ENCODE measurements at regions not wholly inside any gene's neighbourhood (a gene's known extent, or its start where the extent isn't known, plus 50 kb on each side); places are given as distances from the start of the nearest gene placed in this dataset.
"Not testable (repeated sequence)": the region's sequence is repeated elsewhere in the genome, so short reads cannot be mapped to it uniquely, and the experiment has no call there.

GRCh38 chr15:101876031-101876430, 64.0 kb downstream of the OR4F15 start:
- H3K27me3 Mint-ChIP-seq; POLR2A ChIA-PET; H3K4me1 Mint-ChIP-seq (ENCODE audit: low read depth); DNase-seq; CTCF ChIA-PET; H3K36me3 Mint-ChIP-seq (ENCODE audit: low read depth); ATAC-seq; H3K9me3 Mint-ChIP-seq; intact Hi-C loops (cut with micrococcal nuclease); H3K4me3 Mint-ChIP-seq; H3K27ac Mint-ChIP-seq: not testable (repeated sequence)

GRCh38 chr15:101877649-101878048, 65.6 kb downstream of the OR4F15 start:
- not testable (repeated sequence) for H3K36me3 Mint-ChIP-seq (ENCODE audit: low read depth)

GRCh38 chr15:101912349-101913287, 100.6 kb downstream of the OR4F15 start:
- CTCF ChIA-PET; H3K9me3 Mint-ChIP-seq; POLR2A ChIA-PET; DNase-seq; H3K27me3 Mint-ChIP-seq; intact Hi-C loops (cut with micrococcal nuclease); H3K4me1 Mint-ChIP-seq (ENCODE audit: low read depth); H3K27ac Mint-ChIP-seq; H3K36me3 Mint-ChIP-seq (ENCODE audit: low read depth); ATAC-seq; H3K4me3 Mint-ChIP-seq: not testable (repeated sequence)

More at GRCh38 chr15:101877649-101878048, 65.6 kb downstream of the OR4F15 start:
- DNase-seq; POLR2A ChIA-PET; H3K9me3 Mint-ChIP-seq; H3K27me3 Mint-ChIP-seq; intact Hi-C loops (cut with micrococcal nuclease); H3K4me3 Mint-ChIP-seq; H3K27ac Mint-ChIP-seq; ATAC-seq; CTCF ChIA-PET; H3K4me1 Mint-ChIP-seq (ENCODE audit: low read depth): not testable (repeated sequence)
- peak; percentile 46 for TF ChIP-seq CTCF (IDR thresholded peaks at IDR 0.05)

GRCh38 chr15:101924554-101924953, 112.6 kb downstream of the OR4F15 start:
- DNase-seq; H3K4me1 Mint-ChIP-seq (ENCODE audit: low read depth); CTCF ChIA-PET; H3K4me3 Mint-ChIP-seq; H3K27ac Mint-ChIP-seq; intact Hi-C loops (cut with micrococcal nuclease); ATAC-seq; POLR2A ChIA-PET; H3K9me3 Mint-ChIP-seq; H3K36me3 Mint-ChIP-seq (ENCODE audit: low read depth); H3K27me3 Mint-ChIP-seq: not testable (repeated sequence)

GRCh38 chr15:101934506-101934905, 122.5 kb downstream of the OR4F15 start:
- POLR2A ChIA-PET, ATAC-seq: not testable (repeated sequence)

GRCh38 chr15:101937362-101937761, 125.4 kb downstream of the OR4F15 start:
- DNase-seq; intact Hi-C loops (cut with micrococcal nuclease); ATAC-seq; POLR2A ChIA-PET; CTCF ChIA-PET; H3K27ac Mint-ChIP-seq; H3K4me3 Mint-ChIP-seq; H3K36me3 Mint-ChIP-seq (ENCODE audit: low read depth); H3K27me3 Mint-ChIP-seq; H3K9me3 Mint-ChIP-seq; H3K4me1 Mint-ChIP-seq (ENCODE audit: low read depth): not testable (repeated sequence)

More at GRCh38 chr15:101934506-101934905, 122.5 kb downstream of the OR4F15 start:
- intact Hi-C loops (cut with micrococcal nuclease); H3K27ac Mint-ChIP-seq; CTCF ChIA-PET; H3K4me3 Mint-ChIP-seq; H3K36me3 Mint-ChIP-seq (ENCODE audit: low read depth); H3K27me3 Mint-ChIP-seq; DNase-seq; H3K4me1 Mint-ChIP-seq (ENCODE audit: low read depth); H3K9me3 Mint-ChIP-seq: not testable (repeated sequence)

GRCh38 chr15:101938555-101938954, 126.6 kb downstream of the OR4F15 start:
- POLR2A ChIA-PET; intact Hi-C loops (cut with micrococcal nuclease); CTCF ChIA-PET; H3K27ac Mint-ChIP-seq; DNase-seq; H3K9me3 Mint-ChIP-seq; H3K4me1 Mint-ChIP-seq (ENCODE audit: low read depth); H3K36me3 Mint-ChIP-seq (ENCODE audit: low read depth); ATAC-seq; H3K4me3 Mint-ChIP-seq; H3K27me3 Mint-ChIP-seq: not testable (repeated sequence)

- H3K27me3 Mint-ChIP-seq; H3K27ac Mint-ChIP-seq; H3K36me3 Mint-ChIP-seq (ENCODE audit: low read depth); POLR2A ChIA-PET; H3K4me3 Mint-ChIP-seq; CTCF ChIA-PET; intact Hi-C loops (cut with micrococcal nuclease); ATAC-seq; DNase-seq; H3K4me1 Mint-ChIP-seq (ENCODE audit: low read depth); H3K9me3 Mint-ChIP-seq: not testable (repeated sequence)
Measured at GRCh38 chr15:101945896-101946295, 133.9 kb downstream of the OR4F15 start.

GRCh38 chr15:101948491-101949010, 136.5 kb downstream of the OR4F15 start:
- H3K36me3 Mint-ChIP-seq (ENCODE audit: low read depth): not testable (repeated sequence)

GRCh38 chr15:101949380-101950065, 137.5 kb downstream of the OR4F15 start:
- DNase-seq; POLR2A ChIA-PET; CTCF ChIA-PET; ATAC-seq; H3K36me3 Mint-ChIP-seq (ENCODE audit: low read depth); H3K27me3 Mint-ChIP-seq; intact Hi-C loops (cut with micrococcal nuclease); H3K9me3 Mint-ChIP-seq; H3K27ac Mint-ChIP-seq; H3K4me3 Mint-ChIP-seq; H3K4me1 Mint-ChIP-seq (ENCODE audit: low read depth): not testable (repeated sequence)

More at GRCh38 chr15:101948491-101949010, 136.5 kb downstream of the OR4F15 start:
- H3K4me1 Mint-ChIP-seq (ENCODE audit: low read depth); CTCF ChIA-PET; ATAC-seq; POLR2A ChIA-PET; H3K27ac Mint-ChIP-seq; H3K27me3 Mint-ChIP-seq; H3K4me3 Mint-ChIP-seq; intact Hi-C loops (cut with micrococcal nuclease); DNase-seq; H3K9me3 Mint-ChIP-seq: not testable (repeated sequence)

- intact Hi-C loops (cut with micrococcal nuclease); H3K4me1 Mint-ChIP-seq (ENCODE audit: low read depth); POLR2A ChIA-PET; H3K27me3 Mint-ChIP-seq; H3K9me3 Mint-ChIP-seq; H3K4me3 Mint-ChIP-seq; ATAC-seq; DNase-seq; H3K36me3 Mint-ChIP-seq (ENCODE audit: low read depth); H3K27ac Mint-ChIP-seq; CTCF ChIA-PET: not testable (repeated sequence)
Measured at GRCh38 chr15:101953993-101954392, 142.0 kb downstream of the OR4F15 start.
